ENCODE measurements at regions not wholly inside any gene's neighbourhood (a gene's known extent, or its start where the extent isn't known, plus 50 kb on each side); places are given as distances from the start of the nearest gene placed in this dataset.
A peak's percentile ranks its signal among the peaks of the same experiment; 100 is the strongest.

DNA sequence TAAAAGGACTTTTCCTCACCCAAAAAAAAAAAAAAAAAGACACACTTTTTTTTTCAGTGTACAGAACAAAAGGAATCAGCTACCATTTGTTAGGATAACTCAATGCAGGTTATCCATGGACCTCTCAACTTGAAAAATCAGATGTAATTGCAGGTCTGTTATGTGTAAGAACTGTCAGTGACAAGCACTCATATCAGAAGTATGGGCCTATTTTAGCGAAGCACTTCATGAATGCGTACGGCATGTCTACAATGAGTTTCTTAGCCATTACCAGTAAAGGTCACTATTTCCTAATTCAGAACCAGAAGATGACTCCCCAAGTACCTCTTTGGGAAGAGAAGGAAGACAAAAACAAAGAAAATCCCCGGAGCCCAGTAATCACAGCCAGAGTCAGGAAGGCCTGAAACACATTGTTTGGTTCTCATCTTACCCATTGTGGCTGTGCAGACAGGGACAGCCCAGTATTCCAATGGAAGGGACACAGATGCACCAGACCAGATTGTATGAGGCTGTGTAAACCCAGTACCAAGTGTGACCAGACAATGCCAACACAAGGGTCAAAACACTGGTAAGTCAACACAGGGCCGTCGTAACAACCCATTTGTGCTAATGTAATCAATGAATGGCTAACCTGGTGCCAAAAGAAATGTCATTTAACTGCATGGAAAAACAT, 188.0 kb downstream of the PMP22 start:
- ChIA-PET POLR2A (no interaction called here), CTCF (no interaction called here)
- TF ChIP-seq, protein P1, sequence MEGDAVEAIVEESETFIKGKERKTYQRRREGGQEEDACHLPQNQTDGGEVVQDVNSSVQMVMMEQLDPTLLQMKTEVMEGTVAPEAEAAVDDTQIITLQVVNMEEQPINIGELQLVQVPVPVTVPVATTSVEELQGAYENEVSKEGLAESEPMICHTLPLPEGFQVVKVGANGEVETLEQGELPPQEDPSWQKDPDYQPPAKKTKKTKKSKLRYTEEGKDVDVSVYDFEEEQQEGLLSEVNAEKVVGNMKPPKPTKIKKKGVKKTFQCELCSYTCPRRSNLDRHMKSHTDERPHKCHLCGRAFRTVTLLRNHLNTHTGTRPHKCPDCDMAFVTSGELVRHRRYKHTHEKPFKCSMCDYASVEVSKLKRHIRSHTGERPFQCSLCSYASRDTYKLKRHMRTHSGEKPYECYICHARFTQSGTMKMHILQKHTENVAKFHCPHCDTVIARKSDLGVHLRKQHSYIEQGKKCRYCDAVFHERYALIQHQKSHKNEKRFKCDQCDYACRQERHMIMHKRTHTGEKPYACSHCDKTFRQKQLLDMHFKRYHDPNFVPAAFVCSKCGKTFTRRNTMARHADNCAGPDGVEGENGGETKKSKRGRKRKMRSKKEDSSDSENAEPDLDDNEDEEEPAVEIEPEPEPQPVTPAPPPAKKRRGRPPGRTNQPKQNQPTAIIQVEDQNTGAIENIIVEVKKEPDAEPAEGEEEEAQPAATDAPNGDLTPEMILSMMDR (IDR thresholded peaks at IDR 0.05; ENCODE audit: low read depth, low read length): no peak
- H3K9me3 ChIP-seq (ENCODE audit: control insufficient read depth, insufficient read depth, low read length): no peaks in the 10 kb centered on the region
- peaks cover 2% of the 10 kb centered on the region for H3K27me3 ChIP-seq (ENCODE audit: control insufficient read depth, insufficient read depth, low read length)
- H3K4me3 ChIP-seq (ENCODE audit: low read depth, low read length): no peak overlapping the region
- DNase-seq (ENCODE audit: low read depth, low spot score): no peak
- no peak overlapping the region for H3K27ac ChIP-seq (ENCODE audit: low read depth, low read length)

DNA sequence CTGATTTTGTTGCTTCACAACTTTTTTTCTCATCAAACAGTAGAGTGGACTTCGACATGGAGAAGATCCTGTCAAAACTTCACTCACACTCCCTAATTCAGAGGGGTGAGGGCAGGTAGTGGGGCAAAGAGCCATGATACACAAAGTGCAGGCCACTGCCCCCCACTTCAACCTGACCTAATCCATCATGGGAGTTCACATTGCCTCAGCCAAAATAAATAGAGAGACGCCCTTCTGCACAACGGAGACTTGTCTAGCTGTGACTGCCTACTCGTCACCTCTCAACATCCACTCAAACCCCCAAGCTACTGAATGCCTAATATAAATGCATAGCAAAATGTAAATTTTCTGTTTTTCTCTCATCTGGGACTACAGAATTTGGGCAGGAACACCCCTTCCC, 213.2 kb downstream of the PMP22 start:
- CTCF ChIA-PET: no interaction called here

DNA sequence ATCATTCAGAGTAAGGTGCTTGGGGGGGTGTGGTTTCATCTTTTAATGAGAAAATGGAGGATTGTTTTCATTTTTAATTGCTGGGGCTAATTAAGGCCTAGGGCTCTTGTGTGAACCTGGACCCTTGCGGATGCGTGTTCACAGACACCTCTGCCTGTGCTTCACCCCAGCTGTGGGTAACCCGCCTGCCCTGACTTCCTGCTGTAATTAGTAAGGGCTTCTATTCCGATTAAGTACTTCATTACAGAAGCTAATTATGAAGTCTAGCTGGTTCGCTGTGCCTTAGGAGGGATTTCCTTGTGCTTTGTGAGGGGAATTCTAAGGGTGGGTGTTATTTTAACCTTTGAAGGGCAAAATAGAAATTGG, 215.3 kb downstream of the PMP22 start:
- Histone ChIP-seq H3K4me3 (ENCODE audit: low read depth, low read length) (no peak overlapping the region), H3K27ac (ENCODE audit: low read depth, low read length) (no peak overlapping the region), H3K27me3 (ENCODE audit: control insufficient read depth, insufficient read depth, low read length) (peaks cover 3% of the 10 kb centered on the region), H3K9me3 (ENCODE audit: control insufficient read depth, insufficient read depth, low read length) (no peaks in the 10 kb centered on the region)
- ChIA-PET POLR2A (interaction anchor here (0.5 kb wide), 1 partner anchor 14 kb away, joined by 3 read pairs; no protein-coding TSS in a partner anchor), CTCF (no interaction called here)
- DNase-seq (ENCODE audit: low read depth, low spot score): no peak
- TF ChIP-seq, protein P1 (IDR thresholded peaks at IDR 0.05; ENCODE audit: low read depth, low read length): no peak

More for the DNA sequence above, 213.2 kb downstream of the PMP22 start:
- Histone ChIP-seq H3K27me3 (ENCODE audit: control insufficient read depth, insufficient read depth, low read length) (peaks cover 3% of the 10 kb centered on the region), H3K9me3 (ENCODE audit: control insufficient read depth, insufficient read depth, low read length) (no peaks in the 10 kb centered on the region), H3K27ac (ENCODE audit: low read depth, low read length) (no peak overlapping the region), H3K4me3 (ENCODE audit: low read depth, low read length) (no peak overlapping the region)
- POLR2A ChIA-PET: no interaction called here
- DNase-seq (ENCODE audit: low read depth, low spot score): no peak
- TF ChIP-seq, protein P1 (IDR thresholded peaks at IDR 0.05; ENCODE audit: low read depth, low read length): no peak

DNA sequence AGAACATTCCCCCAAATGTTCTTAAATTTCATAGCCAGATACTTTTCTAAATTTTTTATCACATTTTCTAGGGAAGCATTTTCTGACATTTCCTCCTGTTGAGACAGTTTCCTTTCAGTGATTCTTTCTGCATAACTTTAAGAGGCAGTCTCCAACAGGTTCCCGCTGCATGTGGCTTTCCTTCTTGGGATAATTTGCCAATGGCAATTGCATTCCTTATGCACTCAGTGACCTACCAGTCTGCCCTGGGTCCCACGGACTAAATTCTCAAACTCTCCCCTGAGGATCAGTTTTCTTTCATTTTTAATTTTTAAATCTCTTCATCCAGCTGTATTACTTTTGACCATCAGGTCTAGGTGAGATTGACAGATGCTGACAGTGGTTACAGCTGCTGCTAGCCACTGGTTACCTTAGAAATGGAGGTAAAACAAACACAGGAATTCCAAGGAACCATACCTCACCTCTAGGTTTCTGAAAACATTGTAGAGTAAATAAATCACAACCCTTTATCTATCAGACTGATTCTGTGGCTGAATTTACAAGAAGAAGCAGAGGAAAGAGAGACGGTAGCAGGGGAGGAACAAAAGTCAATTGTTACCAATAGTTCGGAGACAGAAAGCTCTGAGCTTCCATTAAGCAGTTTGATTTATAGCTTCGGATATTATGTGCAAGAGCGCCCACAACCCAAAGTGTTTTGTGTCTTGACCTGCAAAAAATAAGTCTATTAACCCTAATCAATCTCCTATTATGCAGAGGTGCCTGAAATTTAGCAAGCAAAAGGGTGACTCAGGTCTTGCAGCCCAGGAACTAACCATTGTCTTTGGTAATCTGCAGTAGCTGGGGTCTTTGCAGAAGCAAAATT, 216.0 kb downstream of the PMP22 start:
- no peak for DNase-seq (ENCODE audit: low read depth, low spot score)
- ChIA-PET POLR2A (interaction anchor here (0.5 kb wide), 1 partner anchor 15 kb away, joined by 3 read pairs; no protein-coding TSS in a partner anchor), CTCF (no interaction called here)
- no peaks in the 10 kb centered on the region for H3K9me3 ChIP-seq (ENCODE audit: control insufficient read depth, insufficient read depth, low read length)
- TF ChIP-seq, protein P1 (IDR thresholded peaks at IDR 0.05; ENCODE audit: low read depth, low read length): no peak
- no peak overlapping the region for H3K27ac ChIP-seq (ENCODE audit: low read depth, low read length)
- no peak overlapping the region for H3K4me3 ChIP-seq (ENCODE audit: low read depth, low read length)
- H3K27me3 ChIP-seq (ENCODE audit: control insufficient read depth, insufficient read depth, low read length): peaks cover 3% of the 10 kb centered on the region

DNA sequence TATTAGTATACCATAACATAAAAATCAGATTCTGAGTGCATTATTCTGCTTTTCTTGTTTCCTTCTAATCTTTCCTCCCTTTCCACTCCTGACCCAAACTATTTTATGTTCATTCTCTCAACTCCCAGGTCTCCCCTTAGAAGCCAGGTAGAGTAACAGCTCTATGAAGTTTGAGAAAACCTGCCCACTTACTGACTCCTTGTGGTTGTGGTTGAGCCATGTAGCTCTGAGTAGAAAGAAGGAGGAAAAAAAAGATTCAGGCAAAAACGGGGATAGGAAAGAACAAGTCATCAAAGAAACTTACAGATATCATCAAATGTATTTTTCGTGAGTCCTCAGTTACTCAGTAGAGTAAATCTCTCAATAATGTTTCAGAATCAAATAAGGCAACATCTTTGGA, 216.7 kb downstream of the PMP22 start:
- CTCF ChIA-PET: interaction anchor here (0.6 kb wide), 1 partner anchor 751 kb away, joined by 4 read pairs; no protein-coding TSS in a partner anchor
- Histone ChIP-seq H3K27me3 (ENCODE audit: control insufficient read depth, insufficient read depth, low read length) (peaks cover 3% of the 10 kb centered on the region), H3K4me3 (ENCODE audit: low read depth, low read length) (no peak overlapping the region), H3K9me3 (ENCODE audit: control insufficient read depth, insufficient read depth, low read length) (no peaks in the 10 kb centered on the region), H3K27ac (ENCODE audit: low read depth, low read length) (no peak overlapping the region)
- TF ChIP-seq, protein P1 (IDR thresholded peaks at IDR 0.05; ENCODE audit: low read depth, low read length): 0 out of 2 replicates have a peak, but pooled peaks have one; percentile 10
- POLR2A ChIA-PET: no interaction called here
- no peak for DNase-seq (ENCODE audit: low read depth, low spot score)
